Fibroblast of lung (primary cell): ENCODE measurements at regions not wholly inside any gene's neighbourhood (a gene's known extent, or its start where the extent isn't known, plus 50 kb on each side); places are given as distances from the start of the nearest gene placed in this dataset.

Experiments
- DNase-seq, 2 donors: peaks; one replicate each; pipeline versions ENCODE4 v3.0.0 to v3.0.0-alpha.2; 2010; ENCODE audit warnings: low read depth in 2 of 2
- H2AFZ ChIP-seq: 2 replicates; pipeline ENCODE4 v1.5.1; 2012; ENCODE audit warnings: low read length, control low read depth, inconsistent platforms
- H3K27ac ChIP-seq: 2 replicates; pipeline ENCODE4 v1.5.1; 2011; ENCODE audit warnings: low read length, control low read depth; ENCODE audit not compliant: insufficient read depth
- H3K27me3 ChIP-seq: 2 replicates; pipeline ENCODE4 v1.5.1; 2011; ENCODE audit warnings: mild to moderate bottlenecking, low read length; ENCODE audit not compliant: control insufficient read depth, insufficient read depth
- H3K36me3 ChIP-seq: 2 replicates; pipeline ENCODE4 v1.5.1; 2011; ENCODE audit warnings: low read length; ENCODE audit not compliant: control insufficient read depth, insufficient read depth
- H3K4me1 ChIP-seq: 2 replicates; pipeline ENCODE4 v1.5.1; 2011; ENCODE audit warnings: low read length; ENCODE audit not compliant: control insufficient read depth, insufficient read depth; ENCODE audit errors: extremely low read depth
- H3K4me2 ChIP-seq: 2 replicates; pipeline ENCODE4 v1.5.1; 2011; ENCODE audit warnings: low read length, control low read depth; ENCODE audit not compliant: insufficient read depth; ENCODE audit errors: extremely low read depth
- H3K4me3 ChIP-seq, 4 experiments: fragments of 200-600 bp in 1 of 4; sonication (generic) in 1 of 4; replicated peaks in 1 of 4; 2 replicates each; pipeline ENCODE4 v1.5.1; 2011 to 2016; ENCODE audit warnings: low read length in 4 of 4, low read depth in 3 of 4, mild to moderate bottlenecking in 3 of 4, control low read depth in 2 of 4, inconsistent platforms in 1 of 4, mixed read lengths in 1 of 4; ENCODE audit not compliant: insufficient read depth in 1 of 4; ENCODE audit errors: control extremely low read depth in 1 of 4
- H3K79me2 ChIP-seq: 2 replicates; pipeline ENCODE4 v1.5.1; 2012; ENCODE audit warnings: mild to moderate bottlenecking, low read length, inconsistent platforms; ENCODE audit not compliant: control insufficient read depth, insufficient read depth
- H3K9ac ChIP-seq: 2 replicates; pipeline ENCODE4 v1.5.1; 2011; ENCODE audit warnings: mild to moderate bottlenecking, low read length, control low read depth; ENCODE audit not compliant: insufficient read depth
- H3K9me3 ChIP-seq: 2 replicates; pipeline ENCODE4 v1.5.1; 2012; ENCODE audit warnings: low read depth, low read length; ENCODE audit not compliant: control insufficient read depth, insufficient read depth
- H4K20me1 ChIP-seq: 2 replicates; pipeline ENCODE4 v1.5.1; 2011; ENCODE audit warnings: low read length; ENCODE audit not compliant: control insufficient read depth, insufficient read depth; ENCODE audit errors: extremely low read depth
- CTCF ChIP-seq, 2 donors: IDR thresholded peaks in 1 of 2; conservative IDR thresholded peaks in 1 of 2; 1 replicate in 1 of 2; 2 replicates in 1 of 2; pipeline ENCODE4 v1.5.1; 2011 to 2012; ENCODE audit warnings: low read length in 2 of 2, control low read depth in 1 of 2, inconsistent platforms in 1 of 2, low read depth in 1 of 2, mild to moderate bottlenecking in 1 of 2
- EZH2 ChIP-seq: IDR thresholded peaks from 2 replicates; pipeline ENCODE4 v1.5.1; 2012; ENCODE audit warnings: low read length, control low read depth, mild to moderate bottlenecking; ENCODE audit errors: missing control alignments

- Histone ChIP-seq H4K20me1 (no peaks in the 10 kb centered on the region), H3K9ac (no peak overlapping the region), H3K9me3 (no peaks in the 10 kb centered on the region), H3K4me3 (no peak overlapping the region), H3K79me2 (no peaks in the 10 kb centered on the region), H3K27me3 (no peaks in the 10 kb centered on the region), H3K27ac (no peak overlapping the region), H2AFZ (no peak overlapping the region), H3K36me3 (no peaks in the 10 kb centered on the region), H3K4me1 (no peaks in the 10 kb centered on the region), H3K4me2 (no peak overlapping the region)
- no peak for TF ChIP-seq EZH2
- no peak for TF ChIP-seq CTCF (conservative IDR thresholded peaks at IDR 0.05 in 1 of 2, IDR thresholded peaks at IDR 0.05 in 1 of 2; ENCODE audit: low read depth in 1 of 2, low read length in 2 of 2)
- DNase-seq: no peak
Measured at GRCh38 chr16:8204769-8205168, 385.5 kb downstream of the TMEM114 start.

- no peaks in the 10 kb centered on the region for H3K36me3 ChIP-seq
- DNase-seq: no peak
- no peaks in the 10 kb centered on the region for H4K20me1 ChIP-seq
- H3K4me2 ChIP-seq: no peak overlapping the region
- no peaks in the 10 kb centered on the region for H3K4me1 ChIP-seq
- no peak overlapping the region for H3K4me3 ChIP-seq
- H3K27me3 ChIP-seq: no peaks in the 10 kb centered on the region
- no peak overlapping the region for H3K27ac ChIP-seq
- no peak overlapping the region for H3K9ac ChIP-seq
- no peak overlapping the region for H2AFZ ChIP-seq
- TF ChIP-seq EZH2: no peak
- TF ChIP-seq CTCF (conservative IDR thresholded peaks at IDR 0.05 in 1 of 2, IDR thresholded peaks at IDR 0.05 in 1 of 2; ENCODE audit: low read depth in 1 of 2, low read length in 2 of 2): no peak
- H3K9me3 ChIP-seq: no peaks in the 10 kb centered on the region
- H3K79me2 ChIP-seq: no peaks in the 10 kb centered on the region
Measured at GRCh38 chr16:8204096-8204495, 386.2 kb downstream of the TMEM114 start.

GRCh38 chr16:8203101-8203500 is 387.2 kb downstream of the TMEM114 start:
- H3K79me2 ChIP-seq: no peaks in the 10 kb centered on the region
- H3K27me3 ChIP-seq: no peaks in the 10 kb centered on the region
- H4K20me1 ChIP-seq: no peaks in the 10 kb centered on the region
- H3K9me3 ChIP-seq: no peaks in the 10 kb centered on the region
- H3K36me3 ChIP-seq: no peaks in the 10 kb centered on the region
- no peak overlapping the region for H3K4me2 ChIP-seq
- no peak overlapping the region for H2AFZ ChIP-seq
- no peak for DNase-seq
- H3K4me3 ChIP-seq: no peak overlapping the region
- H3K27ac ChIP-seq: no peak overlapping the region
- TF ChIP-seq CTCF (conservative IDR thresholded peaks at IDR 0.05 in 1 of 2, IDR thresholded peaks at IDR 0.05 in 1 of 2; ENCODE audit: low read depth in 1 of 2, low read length in 2 of 2) (no peak), EZH2 (no peak)
- H3K4me1 ChIP-seq: no peaks in the 10 kb centered on the region
- no peak overlapping the region for H3K9ac ChIP-seq
